GM23248 (cell line): ENCODE measurements at regions not wholly inside any gene's neighbourhood (a gene's known extent, or its start where the extent isn't known, plus 50 kb on each side); places are given as distances from the start of the nearest gene placed in this dataset.

ENCODE experiments used
- EZH2 ChIP-seq: fragments of 200-600 bp; sonication (generic); IDR thresholded peaks from 2 replicates; pipeline ENCODE4 v1.6.1; 2018; ENCODE audit warnings: antibody characterized with exemption, mild to moderate bottlenecking; ENCODE audit not compliant: insufficient read depth, poor library complexity, severe bottlenecking
- EZH2phosphoT487 ChIP-seq: fragments of 200-600 bp; sonication (generic); IDR thresholded peaks from 2 replicates; pipeline ENCODE4 v1.6.1; 2018; ENCODE audit warnings: antibody characterized with exemption, moderate library complexity, mild to moderate bottlenecking, low read depth; ENCODE audit not compliant: insufficient read depth

GRCh38 chr1:185488808-185489207 is 171.8 kb upstream of the IVNS1ABP start:
- TF ChIP-seq EZH2phosphoT487 = no peak
- no peak for TF ChIP-seq EZH2
